DOHH2 (cell line): ENCODE measurements at regions not wholly inside any gene's neighbourhood (a gene's known extent, or its start where the extent isn't known, plus 50 kb on each side); places are given as distances from the start of the nearest gene placed in this dataset.

ENCODE experiments used
- CTCF ChIP-seq: fragments of 200-600 bp; sonication (generic); IDR thresholded peaks from one replicate; pipeline ENCODE4 v1.5.1; 2014; ENCODE audit warnings: antibody characterized with exemption, mild to moderate bottlenecking, low read depth, low read length; ENCODE audit not compliant: poor library complexity, severe bottlenecking
- EZH2phosphoT487 ChIP-seq: fragments of 200-600 bp; sonication (generic); IDR thresholded peaks from 2 replicates; pipeline ENCODE4 v1.6.1; 2017; ENCODE audit warnings: borderline replicate concordance, mild to moderate bottlenecking, antibody characterized with exemption, low read length, moderate library complexity, mixed read lengths

DNA sequence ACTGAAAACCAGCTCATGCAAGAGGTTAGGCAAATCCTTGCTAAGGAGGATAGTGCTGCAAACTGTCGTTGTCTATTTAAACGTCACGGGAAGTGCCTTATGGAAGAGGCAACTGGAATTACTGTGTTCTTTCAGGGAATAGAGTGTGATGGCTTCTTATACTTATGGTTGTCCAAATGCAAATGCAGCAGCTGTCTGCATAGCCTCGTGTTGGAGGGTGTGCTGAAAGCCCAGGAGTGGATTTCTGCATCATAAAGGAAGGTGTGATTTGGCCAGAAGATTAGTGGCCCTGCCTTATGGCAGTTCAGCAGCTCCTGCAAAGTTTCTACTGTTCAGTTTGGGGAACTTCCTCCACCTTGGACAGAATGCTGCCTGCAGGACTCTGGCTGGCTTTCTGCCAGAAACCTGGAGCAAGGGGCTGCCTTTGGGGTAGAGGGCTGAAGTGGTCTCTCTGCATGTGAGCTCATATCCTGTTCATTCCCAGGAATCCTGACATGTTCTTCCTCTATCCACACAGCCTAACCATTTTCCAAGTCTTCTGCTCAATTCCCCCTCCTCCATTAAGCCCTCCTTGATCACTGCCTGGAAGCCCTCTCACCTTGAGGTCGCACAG lies 321.2 kb upstream of the CXCR4 start:
- TF ChIP-seq CTCF: no peak
- TF ChIP-seq EZH2phosphoT487: no peak
